ENCODE measurements at regions not wholly inside any gene's neighbourhood (a gene's known extent, or its start where the extent isn't known, plus 50 kb on each side); places are given as distances from the start of the nearest gene placed in this dataset.

GRCh38 chr2:151197184-151198108 lies 64.2 kb downstream of the RBM43 start:
- no peak for DNase-seq

- DNase-seq, result no peak
Measured at GRCh38 chr2:151193576-151193975, 68.1 kb downstream of the RBM43 start.

- no peak for DNase-seq
Measured at GRCh38 chr2:151192681-151193080, 69.0 kb downstream of the RBM43 start.

GRCh38 chr2:151191001-151191400 lies 70.7 kb downstream of the RBM43 start:
- no peak for DNase-seq

GRCh38 chr2:151189125-151189524 lies 72.5 kb downstream of the RBM43 start:
- DNase-seq, result no peak

- DNase-seq, result no peak
Measured at GRCh38 chr2:151186011-151186410, 75.7 kb downstream of the RBM43 start.

- peak; percentile 53 for DNase-seq
Measured at GRCh38 chr2:151182899-151183809, 78.5 kb downstream of the RBM43 start.

- DNase-seq, result no peak
Measured at GRCh38 chr2:151182396-151182795, 79.3 kb downstream of the RBM43 start.

GRCh38 chr2:151181524-151181923 lies 80.1 kb downstream of the RBM43 start:
- peak; percentile 67 for DNase-seq

GRCh38 chr2:151180123-151180522 lies 81.5 kb downstream of the RBM43 start:
- no peak for DNase-seq

GRCh38 chr2:151178207-151178606 lies 83.5 kb downstream of the RBM43 start:
- no peak for DNase-seq

GRCh38 chr2:151177756-151178155 lies 83.9 kb downstream of the RBM43 start:
- DNase-seq, result no peak

GRCh38 chr2:151176661-151177060 lies 85.0 kb downstream of the RBM43 start:
- DNase-seq, result no peak

- DNase-seq, result no peak
Measured at GRCh38 chr2:151175864-151176263, 85.8 kb downstream of the RBM43 start.

- no peak for DNase-seq
Measured at GRCh38 chr2:151174127-151174526, 87.5 kb downstream of the RBM43 start.

- DNase-seq, result no peak
Measured at GRCh38 chr2:151171186-151171585, 90.5 kb downstream of the RBM43 start.

GRCh38 chr2:151166410-151166809 lies 95.3 kb downstream of the RBM43 start:
- no peak for DNase-seq

- DNase-seq, result no peak
Measured at GRCh38 chr2:151165105-151165684, 96.5 kb downstream of the RBM43 start.

- DNase-seq, result peak; percentile 81
Measured at GRCh38 chr2:151161821-151162551, 99.7 kb downstream of the RBM43 start.

GRCh38 chr2:151159109-151159662 lies 102.5 kb downstream of the RBM43 start:
- peak; percentile 65 for DNase-seq

GRCh38 chr2:151157000-151157735 lies 104.5 kb downstream of the RBM43 start:
- peak; percentile 28 for DNase-seq
